Testis (tissue), 2 donors: ENCODE measurements at regions not wholly inside any gene's neighbourhood (a gene's known extent, or its start where the extent isn't known, plus 50 kb on each side); places are given as distances from the start of the nearest gene placed in this dataset.

Experiments
- DNase-seq: peaks from one replicate; pipeline ENCODE4 v3.0.0-alpha.2; 2019
- H3K27ac ChIP-seq, 2 donors: fragments of 200-600 bp; sonication (generic); one replicate each; pipeline ENCODE4 v1.5.1; 2019
- H3K27me3 ChIP-seq: fragments of 200-600 bp; sonication (generic); one replicate; pipeline ENCODE4 v1.5.1; 2019
- H3K36me3 ChIP-seq: fragments of 200-600 bp; sonication (generic); one replicate; pipeline ENCODE4 v1.5.1; 2017; ENCODE audit warnings: low read depth; ENCODE audit errors: missing control alignments
- H3K4me1 ChIP-seq: fragments of 200-600 bp; sonication (generic); one replicate; pipeline ENCODE4 v1.5.1; 2019
- H3K4me3 ChIP-seq, 2 donors: fragments of 200-600 bp; sonication (generic); one replicate each; pipeline ENCODE4 v1.5.1; 2017 to 2019
- H3K9me3 ChIP-seq: fragments of 200-600 bp; sonication (generic); one replicate; pipeline ENCODE4 v1.5.1; 2017
- POLR2A ChIP-seq: fragments of 450-650 bp; IDR thresholded peaks from one replicate; pipeline ENCODE4 v1.6.1; 2017; ENCODE audit warnings: antibody characterized with exemption, mild to moderate bottlenecking, moderate library complexity
- WGBS, 2 donors: methylation state at CpG; one replicate each; pipeline ENCODE4 v1.1.5; 2018; 5-methylcytosine and 5-hydroxymethylcytosine counted together
- intact Hi-C: fragments of 100-400 bp; cut with DNase I; formaldehyde crosslinking; loops from one replicate; pipeline ENCODE4 v1.15.1; 2023; ENCODE audit warnings: low total_unique reads
- TF ChIP-seq, protein P1 (sequence below), 3 experiments: fragments of 450-650 bp in 2 of 3; fragments of 200-600 bp in 1 of 3; sonication (generic) in 1 of 3; IDR thresholded peaks; one replicate each; pipeline ENCODE4 v1.5.1; 2016 to 2019; ENCODE audit warnings: antibody characterized with exemption in 3 of 3, mild to moderate bottlenecking in 2 of 3, moderate library complexity in 1 of 3

- 69 to 89% methylated on average over 6 of the region's 6 CpGs for WGBS, 2 donors
- Histone ChIP-seq H3K4me3 (no peak overlapping the region), H3K27me3 (no peaks in the 10 kb centered on the region), H3K36me3 (no peaks in the 10 kb centered on the region), H3K9me3 (no peaks in the 10 kb centered on the region), H3K4me1 (no peaks in the 10 kb centered on the region), H3K27ac (no peak overlapping the region)
- no peak for DNase-seq
- intact Hi-C loops, result no loop called here
- no peak for TF ChIP-seq POLR2A
- TF ChIP-seq, protein P1, sequence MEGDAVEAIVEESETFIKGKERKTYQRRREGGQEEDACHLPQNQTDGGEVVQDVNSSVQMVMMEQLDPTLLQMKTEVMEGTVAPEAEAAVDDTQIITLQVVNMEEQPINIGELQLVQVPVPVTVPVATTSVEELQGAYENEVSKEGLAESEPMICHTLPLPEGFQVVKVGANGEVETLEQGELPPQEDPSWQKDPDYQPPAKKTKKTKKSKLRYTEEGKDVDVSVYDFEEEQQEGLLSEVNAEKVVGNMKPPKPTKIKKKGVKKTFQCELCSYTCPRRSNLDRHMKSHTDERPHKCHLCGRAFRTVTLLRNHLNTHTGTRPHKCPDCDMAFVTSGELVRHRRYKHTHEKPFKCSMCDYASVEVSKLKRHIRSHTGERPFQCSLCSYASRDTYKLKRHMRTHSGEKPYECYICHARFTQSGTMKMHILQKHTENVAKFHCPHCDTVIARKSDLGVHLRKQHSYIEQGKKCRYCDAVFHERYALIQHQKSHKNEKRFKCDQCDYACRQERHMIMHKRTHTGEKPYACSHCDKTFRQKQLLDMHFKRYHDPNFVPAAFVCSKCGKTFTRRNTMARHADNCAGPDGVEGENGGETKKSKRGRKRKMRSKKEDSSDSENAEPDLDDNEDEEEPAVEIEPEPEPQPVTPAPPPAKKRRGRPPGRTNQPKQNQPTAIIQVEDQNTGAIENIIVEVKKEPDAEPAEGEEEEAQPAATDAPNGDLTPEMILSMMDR (IDR thresholded peaks at IDR 0.05), result no peak
These were observed 1599.2 kb upstream of the TMEFF2 start for GRCh38 chr2:193793914-193794313.

DNA sequence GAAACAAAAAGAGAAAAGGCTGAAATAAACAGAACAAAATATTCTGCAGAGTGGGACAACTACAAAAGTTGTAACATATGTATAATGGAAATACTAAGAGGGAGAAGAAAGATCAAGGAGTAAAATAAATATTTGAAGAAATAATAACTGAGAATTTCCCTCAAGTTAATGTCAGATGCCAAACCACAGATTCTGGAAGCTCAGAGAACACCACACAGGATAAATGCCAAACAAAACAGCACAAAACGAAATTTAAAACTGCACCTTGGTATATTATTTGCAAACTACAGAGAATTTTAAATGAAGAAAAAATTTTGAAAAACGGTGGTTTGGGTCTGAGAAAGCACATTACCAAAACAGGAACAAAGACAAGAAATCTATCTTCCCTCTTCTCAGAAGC is 1588.9 kb upstream of the TMEFF2 start:
- no peaks in the 10 kb centered on the region for H3K9me3 ChIP-seq
- no peak for DNase-seq
- H3K4me3 ChIP-seq, result no peak overlapping the region
- no peak overlapping the region for H3K27ac ChIP-seq
- no peaks in the 10 kb centered on the region for H3K4me1 ChIP-seq
- TF ChIP-seq, protein P1 (IDR thresholded peaks at IDR 0.05), result no peak
- TF ChIP-seq POLR2A, result no peak
- no peaks in the 10 kb centered on the region for H3K27me3 ChIP-seq
- 32 to 60% methylated on average over 2 of the region's 2 CpGs for WGBS, 2 donors
- intact Hi-C loops, result no loop called here
- H3K36me3 ChIP-seq, result no peaks in the 10 kb centered on the region

GRCh38 chr2:193778293-193778692 is 1583.6 kb upstream of the TMEFF2 start:
- Histone ChIP-seq H3K27me3 (no peaks in the 10 kb centered on the region), H3K4me1 (no peaks in the 10 kb centered on the region), H3K27ac (no peak overlapping the region), H3K4me3 (no peak overlapping the region), H3K36me3 (no peaks in the 10 kb centered on the region), H3K9me3 (no peaks in the 10 kb centered on the region)
- no peak for TF ChIP-seq POLR2A
- TF ChIP-seq, protein P1 (IDR thresholded peaks at IDR 0.05), result no peak
- no peak for DNase-seq
- WGBS, 2 donors, result 92 to 93% methylated on average over 4 of the region's 4 CpGs
- intact Hi-C loops, result no loop called here

GRCh38 chr2:193776988-193777387 is 1582.3 kb upstream of the TMEFF2 start:
- no peak for DNase-seq
- no peak for TF ChIP-seq POLR2A
- TF ChIP-seq, protein P1 (IDR thresholded peaks at IDR 0.05), result no peak
- Histone ChIP-seq H3K4me3 (no peak overlapping the region), H3K4me1 (no peaks in the 10 kb centered on the region), H3K36me3 (no peaks in the 10 kb centered on the region), H3K27ac (no peak overlapping the region), H3K27me3 (no peaks in the 10 kb centered on the region), H3K9me3 (no peaks in the 10 kb centered on the region)
- 79 to 80% methylated on average over 1 of the region's 1 CpG for WGBS, 2 donors
- intact Hi-C loops, result no loop called here

GRCh38 chr2:193774166-193774565 is 1579.4 kb upstream of the TMEFF2 start:
- H3K9me3 ChIP-seq, result no peaks in the 10 kb centered on the region
- intact Hi-C loops, result no loop called here
- no peak for DNase-seq
- no peaks in the 10 kb centered on the region for H3K36me3 ChIP-seq
- no peak overlapping the region for H3K27ac ChIP-seq
- 39 to 60% methylated on average over 2 of the region's 2 CpGs for WGBS, 2 donors
- H3K27me3 ChIP-seq, result no peaks in the 10 kb centered on the region
- no peak for TF ChIP-seq POLR2A
- TF ChIP-seq, protein P1 (IDR thresholded peaks at IDR 0.05), result no peak
- H3K4me1 ChIP-seq, result no peaks in the 10 kb centered on the region
- H3K4me3 ChIP-seq, result no peak overlapping the region
